ENCODE measurements at regions not wholly inside any gene's neighbourhood (a gene's known extent, or its start where the extent isn't known, plus 50 kb on each side); places are given as distances from the start of the nearest gene placed in this dataset.
"Not testable (repeated sequence)": the region's sequence is repeated elsewhere in the genome, so short reads cannot be mapped to it uniquely, and the experiment has no call there.

DNA sequence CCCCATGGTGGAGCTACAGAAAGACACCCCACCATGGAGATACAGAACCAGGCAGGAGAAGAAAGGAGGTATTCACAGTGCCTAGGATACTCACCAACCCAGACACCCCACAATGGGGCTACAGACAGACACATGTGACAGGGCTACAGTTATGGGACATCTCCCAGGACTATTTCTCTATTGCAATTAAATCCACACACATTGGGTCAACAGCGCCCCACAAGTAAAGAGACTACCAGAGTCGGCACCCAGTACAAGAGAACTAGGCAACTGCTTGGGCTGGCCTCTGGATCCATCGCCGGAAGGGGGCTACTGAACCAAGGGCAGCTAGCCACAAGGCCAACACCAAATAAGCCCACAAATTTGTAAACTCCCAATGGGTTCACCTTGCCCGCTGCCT lies 310.1 kb upstream of the NCKAP5 start:
- no peak overlapping the region for H3K27ac ChIP-seq
- TF ChIP-seq ZFX (IDR thresholded peaks at IDR 0.05; ENCODE audit: borderline replicate concordance) = no peak
- TF ChIP-seq, protein P1, sequence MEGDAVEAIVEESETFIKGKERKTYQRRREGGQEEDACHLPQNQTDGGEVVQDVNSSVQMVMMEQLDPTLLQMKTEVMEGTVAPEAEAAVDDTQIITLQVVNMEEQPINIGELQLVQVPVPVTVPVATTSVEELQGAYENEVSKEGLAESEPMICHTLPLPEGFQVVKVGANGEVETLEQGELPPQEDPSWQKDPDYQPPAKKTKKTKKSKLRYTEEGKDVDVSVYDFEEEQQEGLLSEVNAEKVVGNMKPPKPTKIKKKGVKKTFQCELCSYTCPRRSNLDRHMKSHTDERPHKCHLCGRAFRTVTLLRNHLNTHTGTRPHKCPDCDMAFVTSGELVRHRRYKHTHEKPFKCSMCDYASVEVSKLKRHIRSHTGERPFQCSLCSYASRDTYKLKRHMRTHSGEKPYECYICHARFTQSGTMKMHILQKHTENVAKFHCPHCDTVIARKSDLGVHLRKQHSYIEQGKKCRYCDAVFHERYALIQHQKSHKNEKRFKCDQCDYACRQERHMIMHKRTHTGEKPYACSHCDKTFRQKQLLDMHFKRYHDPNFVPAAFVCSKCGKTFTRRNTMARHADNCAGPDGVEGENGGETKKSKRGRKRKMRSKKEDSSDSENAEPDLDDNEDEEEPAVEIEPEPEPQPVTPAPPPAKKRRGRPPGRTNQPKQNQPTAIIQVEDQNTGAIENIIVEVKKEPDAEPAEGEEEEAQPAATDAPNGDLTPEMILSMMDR (IDR thresholded peaks at IDR 0.05) = no peak

DNA sequence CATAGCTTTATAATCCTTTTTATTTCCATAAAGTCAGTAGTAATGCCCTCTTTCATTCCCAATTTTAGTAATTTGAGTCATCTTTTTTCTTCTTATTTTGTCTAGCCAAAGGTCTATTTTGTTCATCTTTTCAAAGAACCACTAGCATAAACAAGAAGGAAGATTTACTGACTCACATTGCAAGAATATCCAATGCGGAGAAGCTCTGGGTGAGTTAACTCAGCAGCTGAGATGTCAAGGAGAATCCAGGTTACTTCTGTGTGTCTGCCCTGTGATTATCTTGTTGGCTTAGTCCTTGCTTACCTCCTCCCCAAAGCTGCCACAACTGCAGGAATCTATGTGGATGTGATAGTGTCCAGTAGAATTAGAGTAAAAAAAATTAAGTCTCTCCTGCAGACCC lies 311.4 kb upstream of the NCKAP5 start:
- TF ChIP-seq, protein P1 (IDR thresholded peaks at IDR 0.05) = no peak
- no peak for TF ChIP-seq ZFX (IDR thresholded peaks at IDR 0.05; ENCODE audit: borderline replicate concordance)
- no peak overlapping the region for H3K27ac ChIP-seq

DNA sequence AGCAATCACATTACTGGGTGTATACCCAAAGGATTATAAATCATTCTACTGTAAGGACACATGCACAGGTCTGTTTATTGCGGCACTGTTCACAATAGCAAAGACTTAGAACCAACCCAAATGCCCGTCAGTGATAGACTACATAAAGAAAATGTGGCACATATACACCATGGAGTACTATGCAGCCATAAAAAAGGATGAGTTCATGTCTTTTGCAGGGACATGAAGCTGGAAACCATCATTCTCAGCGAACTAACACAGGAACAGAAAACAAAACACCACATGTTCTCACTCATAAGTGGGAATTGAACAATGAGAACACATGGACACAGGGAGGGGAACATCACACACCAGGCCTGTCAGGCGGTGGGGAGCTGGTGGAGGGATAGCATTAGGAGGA lies 313.9 kb upstream of the NCKAP5 start:
- H3K27ac ChIP-seq = not testable (repeated sequence)

DNA sequence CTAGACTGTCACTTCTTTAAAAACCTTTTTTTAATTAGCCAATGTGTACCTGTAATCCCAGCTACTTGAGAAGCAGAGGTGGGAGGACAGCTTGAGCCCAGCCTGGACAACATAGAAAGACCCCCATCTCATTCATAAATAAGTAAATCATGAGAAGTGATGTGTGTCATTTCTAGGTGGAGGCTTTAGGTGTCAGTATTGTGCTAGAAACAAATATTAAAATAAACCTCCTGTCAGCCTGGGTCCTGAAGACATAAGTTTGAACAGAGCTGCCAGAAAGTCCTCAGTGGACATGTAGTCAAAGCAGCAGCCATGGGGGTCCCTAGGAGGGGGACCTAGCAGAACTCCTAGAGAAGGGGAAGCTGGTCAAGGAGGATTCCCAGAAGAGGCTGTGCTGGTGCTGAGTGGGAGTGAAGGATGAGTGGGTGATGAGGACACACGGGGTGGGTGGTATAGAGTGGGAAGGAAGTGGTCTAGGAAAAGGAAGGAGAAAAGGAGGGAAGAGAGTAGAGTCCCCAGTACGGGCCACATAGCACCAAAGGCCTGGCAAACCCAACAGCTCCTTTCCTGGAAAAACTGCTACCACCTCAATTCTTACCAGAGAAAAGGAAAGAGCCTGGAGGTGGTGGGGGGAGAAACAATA lies 316.6 kb upstream of the NCKAP5 start:
- no peak overlapping the region for H3K27ac ChIP-seq
- TF ChIP-seq ZFX (IDR thresholded peaks at IDR 0.05; ENCODE audit: borderline replicate concordance) = no peak
- TF ChIP-seq, protein P1 (IDR thresholded peaks at IDR 0.05) = 0 out of 2 replicates have a peak, but pooled peaks have one; percentile 7

DNA sequence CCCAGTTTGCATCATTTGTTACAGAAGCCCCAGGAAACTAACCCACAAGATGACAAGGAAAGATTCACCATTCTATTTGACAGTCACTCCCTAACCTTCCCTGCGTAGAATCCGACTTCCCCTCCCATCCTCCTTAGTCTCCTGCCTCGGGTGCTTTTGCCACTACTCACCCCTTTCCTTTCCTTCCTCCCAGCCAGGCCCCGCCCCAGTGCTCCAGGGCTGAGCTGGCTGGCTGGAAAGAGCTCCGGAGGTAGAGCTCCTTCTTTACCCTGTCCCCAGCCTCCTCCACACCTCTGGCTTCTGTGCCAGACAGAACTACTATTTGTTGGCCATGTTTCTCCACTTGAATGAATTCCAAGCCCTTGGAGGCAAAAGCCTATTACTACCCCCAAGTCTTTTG lies 317.6 kb upstream of the NCKAP5 start:
- H3K27ac ChIP-seq = no peak overlapping the region
- TF ChIP-seq ZFX (IDR thresholded peaks at IDR 0.05; ENCODE audit: borderline replicate concordance) = no peak
- TF ChIP-seq, protein P1 (IDR thresholded peaks at IDR 0.05) = no peak

DNA sequence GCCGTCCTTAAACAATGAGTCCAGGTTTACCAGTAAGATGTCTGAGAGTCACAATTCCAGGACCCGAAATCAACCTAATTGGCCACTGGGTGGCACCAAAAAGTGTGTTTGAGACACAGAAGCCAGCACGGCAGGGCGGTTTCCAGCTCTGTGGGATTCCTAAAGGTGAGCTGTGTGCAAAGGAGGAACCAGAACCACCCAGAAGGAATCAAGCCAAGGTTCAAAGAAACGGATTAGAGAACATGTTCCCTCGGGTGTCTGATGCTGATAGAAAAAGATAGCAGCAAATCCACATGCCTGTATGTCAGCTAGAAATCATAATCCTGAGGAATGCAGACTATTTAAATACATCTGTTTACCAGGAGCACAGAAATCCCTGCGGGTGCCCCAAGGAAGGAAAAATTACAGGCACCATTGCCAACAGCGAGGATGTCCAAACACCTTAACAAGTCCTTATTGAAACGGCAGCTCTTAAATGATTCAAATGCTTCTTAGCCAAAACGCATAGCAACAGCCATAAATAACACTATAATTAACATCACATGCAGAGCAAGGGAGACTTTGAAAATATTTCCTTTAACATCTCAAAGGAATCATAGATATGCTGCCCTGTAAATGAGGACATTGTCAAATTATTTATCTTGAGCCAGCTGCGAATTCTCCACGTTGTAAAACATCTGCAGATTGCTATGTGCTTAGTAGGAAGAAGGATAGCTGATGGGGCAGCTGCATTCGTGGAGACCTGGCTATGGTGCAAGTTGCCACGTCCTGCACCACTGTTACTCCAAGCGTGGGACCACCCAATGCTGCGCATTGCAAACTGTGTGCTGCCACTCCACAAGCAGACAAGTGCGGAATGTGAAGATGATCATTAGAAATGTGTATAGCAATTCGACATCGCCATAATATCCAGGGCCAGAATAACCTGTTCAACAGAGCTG lies 318.7 kb upstream of the NCKAP5 start:
- no peak overlapping the region for H3K27ac ChIP-seq
- TF ChIP-seq ZFX (IDR thresholded peaks at IDR 0.05; ENCODE audit: borderline replicate concordance) = no peak
- TF ChIP-seq, protein P1 (IDR thresholded peaks at IDR 0.05) = peak; percentile 60

DNA sequence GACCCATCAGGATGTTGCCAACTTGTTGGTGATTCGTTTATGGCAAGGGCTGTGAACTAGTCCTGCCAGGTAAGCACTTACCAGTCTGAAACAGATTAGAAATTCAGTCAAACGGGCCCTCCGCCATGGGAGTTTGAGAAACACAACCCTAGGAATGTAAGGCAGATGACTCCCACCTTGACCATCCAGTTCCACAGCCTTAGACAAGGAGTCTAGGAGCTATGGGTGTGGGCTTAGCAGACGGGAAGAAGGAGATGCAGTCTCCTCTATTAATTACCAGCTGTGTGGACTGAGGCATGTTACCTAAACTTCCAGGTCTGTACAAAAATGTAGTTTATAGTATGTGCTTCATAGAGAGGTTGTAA lies 319.4 kb upstream of the NCKAP5 start:
- H3K27ac ChIP-seq = no peak overlapping the region
- TF ChIP-seq, protein P1 (IDR thresholded peaks at IDR 0.05) = no peak
- no peak for TF ChIP-seq ZFX (IDR thresholded peaks at IDR 0.05; ENCODE audit: borderline replicate concordance)

Data from 22Rv1 (cell line).